IMR-90 (cell line): ENCODE measurements at regions not wholly inside any gene's neighbourhood (a gene's known extent, or its start where the extent isn't known, plus 50 kb on each side); places are given as distances from the start of the nearest gene placed in this dataset.

ENCODE experiments used
- ATAC-seq: fragments of 200-7000 bp; cut with Tn5 transposase; 2 replicates; pipeline ENCODE4 v1.9.1; 2020; ENCODE audit warnings: low read depth, mild to moderate bottlenecking, moderate library complexity
- BruUV-seq: library from RNA; stranded (reverse); fragments of 400-500 nt; replicated peaks from 2 replicates; lab custom pipeline; 2021; lab: Mats Ljungman, UMichigan
- CTCF ChIA-PET: fragments of 300-600 bp; formaldehyde crosslinking; extraction: SDS; loops from one replicate; lab custom pipeline; 2021; ENCODE audit warnings: antibody characterized with exemption; lab: Yijun Ruan, JAX
- POLR2A ChIA-PET: fragments of 300-600 bp; sonication (Branson Sonifier 250); formaldehyde crosslinking; loops from one replicate; lab custom pipeline; 2022; ENCODE audit warnings: antibody characterized with exemption; ENCODE audit not compliant: unreplicated experiment; lab: Charles Lee
- DNase-seq: peaks from one replicate; pipeline ENCODE4 v3.0.0; 2013
- H2AFZ ChIP-seq: replicated peaks from 2 replicates; pipeline ENCODE3; 2013; ENCODE audit warnings: low read length, mild to moderate bottlenecking; ENCODE audit not compliant: poor library complexity
- H2AK5ac ChIP-seq: 2 replicates; pipeline ENCODE4 v1.6.1; 2013; ENCODE audit warnings: low read depth, low read length, inconsistent platforms
- H2AK9ac ChIP-seq: replicated peaks from 2 replicates; pipeline ENCODE3; 2013; ENCODE audit warnings: mild to moderate bottlenecking, low read depth, low read length, moderate library complexity; ENCODE audit not compliant: poor library complexity
- H2BK120ac ChIP-seq: 2 replicates; pipeline ENCODE4 v1.6.1; 2013; ENCODE audit warnings: low read depth, low read length, inconsistent platforms
- H2BK15ac ChIP-seq: 3 replicates; pipeline ENCODE4 v1.6.1; 2013; ENCODE audit warnings: low read depth, low read length, inconsistent platforms
- H2BK20ac ChIP-seq: 2 replicates; pipeline ENCODE4 v1.6.1; 2013; ENCODE audit warnings: low read depth, mild to moderate bottlenecking, inconsistent platforms, low read length, moderate library complexity
- H2BK5ac ChIP-seq: 2 replicates; pipeline ENCODE4 v1.6.1; 2013; ENCODE audit warnings: mild to moderate bottlenecking, low read depth, low read length, inconsistent platforms; ENCODE audit not compliant: poor library complexity, severe bottlenecking
- H3K14ac ChIP-seq: replicated peaks from 2 replicates; pipeline ENCODE4 v1.6.1; 2013; ENCODE audit warnings: low read depth, low read length, inconsistent platforms
- H3K18ac ChIP-seq: 2 replicates; pipeline ENCODE4 v1.6.1; 2013; ENCODE audit warnings: low read depth, low read length, control low read depth
- H3K23ac ChIP-seq: 2 replicates; pipeline ENCODE4 v1.6.1; 2013; ENCODE audit warnings: low read depth, low read length, inconsistent platforms
- H3K27ac ChIP-seq: 2 replicates; pipeline ENCODE4 v1.5.1; 2013; ENCODE audit warnings: mild to moderate bottlenecking, control low read depth, low read length; ENCODE audit not compliant: insufficient read depth
- H3K27me3 ChIP-seq: 2 replicates; pipeline ENCODE4 v1.6.1; 2013; ENCODE audit warnings: low read length; ENCODE audit not compliant: control insufficient read depth, insufficient read depth
- H3K36me3 ChIP-seq: 2 replicates; pipeline ENCODE4 v1.6.1; 2013; ENCODE audit warnings: low read length, mixed read lengths; ENCODE audit not compliant: control insufficient read depth, insufficient read depth
- H3K4ac ChIP-seq: 2 replicates; pipeline ENCODE4 v1.6.1; 2013; ENCODE audit warnings: low read depth, low read length, inconsistent platforms
- H3K4me1 ChIP-seq: 2 replicates; pipeline ENCODE4 v1.6.1; 2013; ENCODE audit warnings: low read length, mixed read lengths; ENCODE audit not compliant: control insufficient read depth, insufficient read depth
- H3K4me2 ChIP-seq: 2 replicates; pipeline ENCODE4 v1.6.1; 2013; ENCODE audit warnings: low read depth, mild to moderate bottlenecking, control low read depth, low read length, moderate library complexity
- H3K4me3 ChIP-seq: 2 replicates; pipeline ENCODE4 v1.5.1; 2013; ENCODE audit warnings: low read depth, mild to moderate bottlenecking, control low read depth, low read length, moderate library complexity; ENCODE audit not compliant: insufficient read depth
- H3K56ac ChIP-seq: 2 replicates; pipeline ENCODE4 v1.6.1; 2013; ENCODE audit warnings: low read length, inconsistent platforms; ENCODE audit not compliant: insufficient read depth; ENCODE audit errors: extremely low read depth
- H3K79me1 ChIP-seq, 2 experiments: 2 replicates each; pipeline ENCODE4 v1.6.1; 2013; ENCODE audit warnings: low read length in 2 of 2, inconsistent platforms in 1 of 2, low read depth in 1 of 2
- H3K9ac ChIP-seq: 2 replicates; pipeline ENCODE4 v1.6.1; 2013; ENCODE audit warnings: low read depth, low read length, control low read depth
- H3K9me1 ChIP-seq: 2 replicates; pipeline ENCODE4 v1.6.1; 2013; ENCODE audit warnings: low read length, inconsistent platforms; ENCODE audit not compliant: insufficient read depth
- H3K9me3 ChIP-seq: 2 replicates; pipeline ENCODE4 v1.6.1; 2013; ENCODE audit warnings: low read length; ENCODE audit not compliant: control insufficient read depth, insufficient read depth
- H4K20me1 ChIP-seq: 2 replicates; pipeline ENCODE4 v1.6.1; 2013; ENCODE audit warnings: low read length, inconsistent platforms; ENCODE audit not compliant: insufficient read depth
- H4K5ac ChIP-seq: 2 replicates; pipeline ENCODE4 v1.6.1; 2013; ENCODE audit warnings: mild to moderate bottlenecking, low read depth, low read length, control low read depth
- H4K8ac ChIP-seq, 2 experiments: 2 replicates each; pipeline ENCODE4 v1.6.1; 2013; ENCODE audit warnings: low read depth in 2 of 2, low read length in 2 of 2, control low read depth in 1 of 2, inconsistent platforms in 1 of 2
- H4K91ac ChIP-seq: 2 replicates; pipeline ENCODE4 v1.6.1; 2013; ENCODE audit warnings: low read depth, low read length, inconsistent platforms; ENCODE audit not compliant: insufficient read depth
- CEBPB ChIP-seq: IDR thresholded peaks from 2 replicates; pipeline ENCODE4 v1.6.1; 2012; ENCODE audit warnings: low read depth, low read length, improper control_type of control experiment
- MAZ ChIP-seq: IDR thresholded peaks from 2 replicates; pipeline ENCODE4 v1.6.1; 2012; ENCODE audit warnings: low read depth, mild to moderate bottlenecking, low read length, improper control_type of control experiment, moderate library complexity, borderline replicate concordance
- NFE2L2 ChIP-seq: fragments of 150-350 bp; IDR thresholded peaks from 2 replicates; pipeline ENCODE4 v1.6.1; 2016; ENCODE audit warnings: low read depth, mild to moderate bottlenecking, low read length
- RAD21 ChIP-seq: IDR thresholded peaks from 2 replicates; pipeline ENCODE4 v1.6.1; 2012; ENCODE audit warnings: low read length, improper control_type of control experiment
- RFX5 ChIP-seq: IDR thresholded peaks from 2 replicates; pipeline ENCODE4 v1.8.0; 2012; ENCODE audit warnings: low read depth, mild to moderate bottlenecking, low read length, moderate library complexity
- SMC3 ChIP-seq: fragments of 150-350 bp; IDR thresholded peaks from 2 replicates; pipeline ENCODE4 v1.6.1; 2016; ENCODE audit warnings: low read depth, mild to moderate bottlenecking, antibody characterized with exemption, low read length, moderate library complexity
- USF2 ChIP-seq: fragments of 150-350 bp; IDR thresholded peaks from 2 replicates; pipeline ENCODE4 v1.6.1; 2017; ENCODE audit warnings: mild to moderate bottlenecking, antibody characterized with exemption, low read length, low read depth
- WGBS, 2 experiments: methylation state at CpG; one replicate each; pipeline versions ENCODE4 v1.1.5 to v1.1.7; 2013; ENCODE audit warnings: missing lambda C conversion rate in 2 of 2; ENCODE audit not compliant: insufficient read length in 1 of 2; ENCODE audit errors: extremely low coverage in 2 of 2; 5-methylcytosine and 5-hydroxymethylcytosine counted together
- dilution Hi-C: fragments of 300-500 bp; cut with HindIII; formaldehyde crosslinking; loops from one replicate; pipeline ENCODE4 v1.14.3; 2018; ENCODE audit warnings: low sequenced_read_pairs; ENCODE audit not compliant: unreplicated experiment
- in situ Hi-C: fragments of 300-500 bp; cut with MboI; formaldehyde crosslinking; loops from 3 replicates; pipeline ENCODE4 v1.14.3; 2019; ENCODE audit warnings: low sequenced_read_pairs, inconsistent platforms, mixed read lengths
- intact Hi-C: fragments of 100-400 bp; cut with micrococcal nuclease; formaldehyde crosslinking; loops from 2 replicates; pipeline ENCODE4 v1.10.0; 2022

- Histone ChIP-seq H2BK20ac (no peak overlapping the region), H3K4me1 (no peaks in the 10 kb centered on the region), H2BK15ac (no peak overlapping the region), H3K4ac (no peak overlapping the region), H2BK5ac (no peak overlapping the region), H3K18ac (no peak overlapping the region), H3K23ac (no peak overlapping the region), H3K56ac (no peak overlapping the region), H3K9ac (no peak overlapping the region), H2AK5ac (no peak overlapping the region), H3K14ac (no peak overlapping the region), H3K36me3 (no peaks in the 10 kb centered on the region), H3K27ac (no peak overlapping the region), H3K9me1 (no peaks in the 10 kb centered on the region), H3K4me3 (no peak overlapping the region), H2BK120ac (no peak overlapping the region), H3K9me3 (no peaks in the 10 kb centered on the region), H4K20me1 (no peaks in the 10 kb centered on the region), H3K27me3 (no peaks in the 10 kb centered on the region), H2AFZ (no peak overlapping the region), H2AK9ac (no peak overlapping the region), H4K91ac (no peak overlapping the region), H3K4me2 (no peak overlapping the region), H3K79me1 (no peaks in the 10 kb centered on the region), H4K8ac (no peak overlapping the region), H4K5ac (no peak overlapping the region)
- ChIA-PET POLR2A (no interaction called here), CTCF (no interaction called here)
- intact Hi-C loops, result no loop called here
- BruUV-seq, result no TSS peak
- ATAC-seq, result no peak
- WGBS, 2 experiments, result no CpG with 5 or more reads among the region's 1 CpG
- TF ChIP-seq MAZ, result no peak
- no peak for TF ChIP-seq CEBPB
- TF ChIP-seq RFX5, result no peak
- TF ChIP-seq SMC3, result no peak
- no peak for TF ChIP-seq NFE2L2
- TF ChIP-seq USF2, result no peak
- TF ChIP-seq RAD21, result no peak
- in situ Hi-C loops, result no loop called here
- dilution Hi-C loops, result no loop called here
- no peak for DNase-seq
Observed at GRCh38 chr5:93328833-93329232, 252.2 kb downstream of the NR2F1-AS1 start.
